ENCODE measurements at regions not wholly inside any gene's neighbourhood (a gene's known extent, or its start where the extent isn't known, plus 50 kb on each side); places are given as distances from the start of the nearest gene placed in this dataset.

GRCh38 chr7:46009211-46009610, 88.1 kb upstream of the IGFBP3 start:
- TF ChIP-seq CTCF (IDR thresholded peaks at IDR 0.05) (no peak), EZH2phosphoT487 (IDR thresholded peaks at IDR 0.05) (no peak)
